Ecto neural progenitor cell (in vitro differentiated cells): ENCODE measurements at regions not wholly inside any gene's neighbourhood (a gene's known extent, or its start where the extent isn't known, plus 50 kb on each side); places are given as distances from the start of the nearest gene placed in this dataset.
"Not testable (repeated sequence)": the region's sequence is repeated elsewhere in the genome, so short reads cannot be mapped to it uniquely, and the experiment has no call there.

Experiments used
- DNase-seq: peaks from one replicate; pipeline ENCODE4 v3.0.0-alpha.2; 2018; ENCODE audit warnings: low spot score

- no peak for DNase-seq
Observed at GRCh38 chr10:9381733-9382532, 1327.4 kb downstream of the GATA3 start.

DNA sequence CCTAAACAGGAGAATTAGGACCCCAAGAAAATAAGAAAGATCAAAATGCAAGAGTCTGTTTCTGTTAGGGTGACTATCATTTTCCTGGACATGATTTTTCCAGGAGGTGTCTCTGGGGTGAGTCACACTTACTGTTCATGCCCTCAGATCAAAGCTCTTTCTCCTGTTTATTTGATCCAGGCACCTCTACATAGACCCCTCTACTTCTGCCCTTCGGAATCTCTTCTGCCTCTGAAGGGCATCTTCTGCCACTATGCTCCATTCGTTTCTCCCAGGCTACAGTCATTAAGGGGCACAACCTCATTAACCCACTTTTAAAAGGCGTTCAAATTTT is 1328.0 kb downstream of the GATA3 start:
- no peak for DNase-seq

- no peak for DNase-seq
Observed at GRCh38 chr10:9390516-9390915, 1336.0 kb downstream of the GATA3 start.

- DNase-seq = no peak
Observed at GRCh38 chr10:9399275-9399983, 1344.9 kb downstream of the GATA3 start.

- not testable (repeated sequence) for DNase-seq
Observed at GRCh38 chr10:9402067-9402466, 1347.6 kb downstream of the GATA3 start.

DNA sequence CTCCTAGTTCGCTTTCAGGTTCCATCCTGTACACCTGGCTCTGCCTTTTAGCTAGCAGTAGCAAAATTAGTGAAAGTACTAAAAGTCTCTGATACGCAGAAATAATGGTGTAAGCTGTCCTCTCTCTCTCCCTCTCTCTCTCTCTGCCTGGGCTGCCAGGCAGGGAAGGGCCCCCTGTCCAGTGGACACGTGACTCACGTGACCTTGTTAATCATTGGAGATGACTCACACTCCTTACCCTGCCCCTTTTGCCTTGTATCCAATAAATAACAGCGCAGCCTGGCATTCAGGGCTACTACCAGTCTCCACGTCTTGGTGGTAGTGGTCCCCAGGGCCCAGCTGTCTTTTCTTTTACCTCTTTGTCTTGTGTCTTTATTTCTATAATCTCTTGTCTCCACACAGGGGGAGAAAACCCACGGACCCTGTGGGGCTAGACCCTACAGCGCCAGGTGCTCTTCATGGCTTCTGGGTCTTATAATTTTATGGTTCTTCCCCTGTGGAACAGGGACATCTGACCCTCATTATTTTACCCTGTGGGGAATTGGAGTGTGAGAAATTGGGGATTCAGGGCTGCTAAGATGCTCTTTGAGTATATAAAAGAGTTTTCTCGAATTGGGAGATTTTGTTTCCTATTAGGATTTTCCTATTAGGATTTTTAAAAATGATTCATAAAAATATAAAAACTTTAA is 1348.2 kb downstream of the GATA3 start:
- DNase-seq = not testable (repeated sequence)

GRCh38 chr10:9407201-9407600 is 1352.7 kb downstream of the GATA3 start:
- not testable (repeated sequence) for DNase-seq

GRCh38 chr10:9416331-9416730 is 1361.8 kb downstream of the GATA3 start:
- DNase-seq = no peak

DNA sequence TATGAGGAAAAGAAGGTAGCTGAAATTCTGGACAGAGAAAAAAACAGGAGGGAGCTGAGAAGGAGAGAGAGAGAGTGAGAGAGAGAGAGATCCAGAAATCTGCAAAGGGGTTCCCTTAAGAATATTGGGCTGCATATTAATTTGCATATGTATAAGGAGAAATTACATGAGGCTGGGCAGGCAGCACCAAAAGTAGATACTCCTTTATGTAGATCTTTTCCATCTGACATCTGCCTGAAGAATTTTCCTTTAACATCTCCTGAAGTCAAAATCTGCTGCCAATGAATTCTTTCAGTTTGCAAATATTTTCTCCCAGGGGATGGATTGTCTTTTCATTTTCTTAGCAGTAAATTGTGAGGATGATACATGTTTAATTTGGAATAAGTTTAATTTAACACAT is 1365.3 kb downstream of the GATA3 start:
- DNase-seq = no peak

- DNase-seq = no peak
Observed at GRCh38 chr10:9427209-9427608, 1372.7 kb downstream of the GATA3 start.

DNA sequence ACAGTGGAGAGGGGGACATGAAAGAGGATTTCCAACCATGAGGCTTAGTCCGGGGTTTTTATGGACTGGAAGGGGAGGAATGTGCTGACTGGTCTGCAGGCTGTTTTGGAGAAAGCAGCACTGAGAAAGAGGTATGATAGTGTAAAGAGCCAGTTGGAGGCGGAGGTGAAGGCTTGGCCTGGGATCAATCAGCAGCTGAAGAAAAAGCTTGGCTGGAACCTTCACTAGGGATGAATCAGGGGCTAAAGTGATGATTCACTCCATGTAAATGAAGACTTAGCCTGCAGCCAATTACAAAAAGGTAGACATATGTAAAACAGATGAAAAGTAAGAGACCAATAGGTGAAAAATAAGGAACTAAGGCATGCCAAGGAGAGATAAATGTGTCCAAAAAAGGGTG is 1382.6 kb downstream of the GATA3 start:
- no peak for DNase-seq

DNA sequence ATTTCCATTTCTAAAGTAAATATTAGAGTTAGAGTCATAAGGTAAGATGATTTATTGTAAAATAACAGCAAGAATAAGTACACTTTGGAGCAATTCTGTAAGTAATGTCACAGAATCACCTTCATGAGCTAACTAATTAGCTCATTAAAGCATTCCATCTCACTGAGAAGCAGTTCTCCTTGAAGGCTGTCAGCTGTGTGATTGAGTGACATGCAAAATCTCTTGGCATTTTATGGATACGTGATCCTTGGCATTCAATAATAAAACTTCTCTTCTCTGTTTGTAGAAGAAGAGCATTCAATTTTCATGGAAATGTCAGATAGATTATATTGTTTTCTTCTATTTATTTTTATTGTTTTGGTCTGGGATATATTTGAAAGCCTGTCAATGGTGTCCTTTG is 1389.3 kb downstream of the GATA3 start:
- DNase-seq = no peak

- DNase-seq = no peak
Observed at GRCh38 chr10:9449530-9449929, 1395.0 kb downstream of the GATA3 start.

DNA sequence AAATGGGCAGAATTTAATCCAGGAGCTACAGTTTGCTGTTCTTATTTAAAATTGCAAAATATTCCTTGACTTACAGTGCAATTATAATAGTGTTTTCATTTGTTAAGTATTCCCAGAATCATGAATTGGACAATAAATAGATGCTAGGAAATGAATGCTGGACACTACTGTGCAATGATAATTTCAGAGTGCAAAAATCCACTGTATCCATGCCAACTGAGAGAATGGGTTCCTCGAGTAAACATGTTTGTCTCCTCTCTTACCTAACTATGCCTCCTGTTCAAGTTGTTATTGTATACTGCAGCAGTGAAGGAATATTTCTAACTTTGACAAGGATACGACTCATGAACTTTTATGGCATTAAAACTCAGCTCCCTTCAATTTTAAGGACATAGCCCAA is 1396.3 kb downstream of the GATA3 start:
- DNase-seq = no peak

GRCh38 chr10:9451211-9451773 is 1396.8 kb downstream of the GATA3 start:
- no peak for DNase-seq

GRCh38 chr10:9452056-9452455 is 1397.6 kb downstream of the GATA3 start:
- no peak for DNase-seq

- not testable (repeated sequence) for DNase-seq
Observed at GRCh38 chr10:9453871-9454270, 1399.4 kb downstream of the GATA3 start.

DNA sequence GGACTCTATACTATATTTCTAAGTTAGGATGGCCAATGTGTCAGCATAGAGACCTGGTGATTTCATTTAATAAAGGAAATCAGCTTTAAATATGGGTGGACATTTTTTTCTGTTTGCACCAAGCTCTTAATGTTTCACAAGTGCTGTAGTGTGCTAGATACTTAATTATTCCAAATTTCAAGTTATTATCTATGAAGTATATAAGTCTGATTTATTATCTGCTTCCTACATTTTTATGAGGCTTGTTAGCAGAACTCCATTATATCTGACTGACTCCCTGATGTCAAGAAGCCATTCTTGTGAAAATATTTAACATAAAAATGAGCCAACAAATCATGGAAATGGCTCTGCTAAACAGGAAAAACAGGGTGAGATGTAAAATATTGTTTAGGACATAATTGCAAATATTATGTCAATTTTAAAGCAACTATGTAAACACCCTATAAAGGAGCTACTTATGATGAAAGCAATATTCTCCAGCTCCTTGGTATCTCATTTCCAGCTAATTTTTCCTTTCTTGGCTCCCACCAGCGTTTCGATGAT is 1415.2 kb downstream of the GATA3 start:
- DNase-seq = no peak

DNA sequence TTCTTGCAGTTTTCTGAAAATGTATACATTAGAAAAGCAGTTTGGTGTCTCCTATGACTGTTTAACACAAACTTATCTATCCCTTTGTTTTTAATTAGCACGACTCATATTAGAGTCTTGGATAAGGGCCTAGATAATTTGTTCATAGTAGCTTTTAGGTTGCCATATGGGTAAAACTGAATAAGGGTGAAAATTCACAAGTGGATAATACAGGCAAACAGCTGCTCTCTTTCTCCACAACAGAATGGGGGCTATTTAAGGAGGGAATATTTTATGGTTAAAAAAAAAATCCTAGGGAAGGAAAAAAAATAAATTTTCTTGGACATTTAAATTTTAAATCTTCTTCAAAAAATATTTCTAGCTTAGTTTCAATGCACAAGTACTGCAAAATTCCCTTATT is 1416.1 kb downstream of the GATA3 start:
- DNase-seq = no peak

- DNase-seq = no peak
Observed at GRCh38 chr10:9501944-9502343, 1447.5 kb downstream of the GATA3 start.

DNA sequence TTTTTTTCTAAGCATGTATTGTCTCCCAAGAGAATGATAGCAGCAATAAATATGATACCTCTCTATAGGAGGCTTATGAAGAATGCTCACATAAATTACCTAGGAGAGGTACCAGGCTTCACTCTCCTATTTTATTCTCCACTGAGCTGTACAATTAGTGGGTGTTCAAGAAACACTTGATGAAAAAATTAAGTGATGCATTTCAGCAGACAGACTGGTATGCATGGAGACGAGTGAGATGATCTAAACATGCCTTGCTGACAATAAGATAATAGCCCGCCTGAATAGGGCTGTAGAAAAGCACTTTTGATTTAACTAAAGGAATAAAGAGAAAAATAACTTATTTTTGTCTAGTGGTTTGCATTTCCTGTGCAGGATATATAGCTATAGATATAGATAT is 1449.7 kb downstream of the GATA3 start:
- no peak for DNase-seq

DNA sequence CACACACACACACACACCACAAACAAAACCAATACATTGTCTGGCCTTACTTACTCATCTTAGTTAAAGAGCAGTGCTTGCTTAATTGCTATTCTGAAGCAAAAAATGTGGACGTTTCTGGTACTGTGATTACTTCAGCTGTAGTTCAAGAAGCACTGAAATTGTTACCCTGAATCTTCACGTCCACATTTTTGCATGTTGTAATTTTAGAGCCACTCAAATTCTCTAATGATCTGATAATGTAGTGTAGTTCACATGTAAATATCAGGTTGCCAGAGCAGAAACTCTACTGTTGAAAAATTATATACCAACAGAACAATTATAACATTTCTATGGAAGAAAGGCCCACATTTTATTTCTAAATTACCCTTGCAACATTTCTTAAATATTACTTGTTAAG is 1451.1 kb downstream of the GATA3 start:
- no peak for DNase-seq

GRCh38 chr10:9508606-9509005 is 1454.1 kb downstream of the GATA3 start:
- DNase-seq = no peak
